GM21515 (cell line): ENCODE measurements at regions not wholly inside any gene's neighbourhood (a gene's known extent, or its start where the extent isn't known, plus 50 kb on each side); places are given as distances from the start of the nearest gene placed in this dataset.
"Not testable (repeated sequence)": the region's sequence is repeated elsewhere in the genome, so short reads cannot be mapped to it uniquely, and the experiment has no call there.

Experiments
- ATAC-seq: cut with Tn5 transposase; IDR thresholded peaks from one replicate; pipeline ENCODE4 v1.9.1; 2021; ENCODE audit not compliant: unreplicated experiment

DNA sequence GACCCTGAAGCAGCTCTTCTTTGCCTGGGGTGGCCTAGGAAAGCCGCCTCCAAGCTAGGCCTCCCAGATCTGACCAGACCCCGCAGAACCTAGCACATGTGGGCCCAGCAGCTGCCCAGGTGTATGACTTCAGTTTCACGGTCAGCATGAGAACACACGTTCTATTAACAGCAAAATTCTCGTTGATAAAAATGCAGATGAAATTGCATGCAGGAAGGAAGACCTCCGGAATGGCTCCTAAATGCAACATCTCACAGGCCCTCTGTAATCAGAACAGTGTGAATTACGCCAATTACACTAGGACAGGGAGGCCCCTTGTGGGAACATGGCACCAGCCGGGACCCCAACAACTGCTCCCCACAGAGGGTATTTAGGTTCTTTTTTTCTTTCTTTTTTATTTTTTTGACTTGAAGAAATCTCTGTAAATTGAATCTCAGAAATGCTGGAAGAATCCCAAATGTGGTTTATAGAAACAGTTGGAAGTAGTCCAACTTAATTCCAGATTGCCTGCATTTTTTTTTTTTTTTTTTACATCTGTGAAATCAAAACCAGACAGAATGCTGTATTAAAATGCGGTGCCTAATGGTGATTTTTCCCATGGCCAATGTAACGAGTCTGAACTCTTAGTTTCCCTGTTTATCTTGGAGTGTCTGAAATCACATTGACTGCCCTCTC lies 185.1 kb downstream of the NPIPB11 start:
- ATAC-seq, result not testable (repeated sequence)

DNA sequence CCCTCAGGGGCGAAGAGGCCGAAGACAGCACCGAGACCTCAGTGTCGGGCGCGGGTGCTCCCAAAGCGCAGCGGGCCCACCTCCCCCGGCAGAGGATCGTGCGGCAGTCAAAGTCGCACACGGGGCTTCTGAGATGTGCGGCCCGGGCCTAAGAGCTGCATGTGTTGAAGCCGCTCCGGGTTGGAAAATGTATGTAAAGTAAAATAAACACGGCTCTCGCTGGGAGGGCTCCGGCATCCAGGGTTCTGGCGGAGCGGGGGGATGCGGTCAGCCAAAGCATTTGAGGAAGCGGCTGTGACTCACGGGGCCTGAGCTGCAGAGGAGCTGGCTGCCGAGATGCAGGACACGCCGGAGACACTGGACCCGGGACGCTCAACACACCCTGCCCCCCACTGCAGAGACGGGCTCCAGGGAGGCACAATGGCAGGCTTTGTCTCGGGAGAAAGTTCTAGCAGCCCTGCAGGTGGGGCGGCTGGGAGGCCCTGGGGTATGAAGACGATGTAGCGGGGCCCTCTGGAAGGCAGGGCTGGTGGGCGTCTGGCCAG lies 185.8 kb downstream of the NPIPB11 start:
- not testable (repeated sequence) for ATAC-seq

DNA sequence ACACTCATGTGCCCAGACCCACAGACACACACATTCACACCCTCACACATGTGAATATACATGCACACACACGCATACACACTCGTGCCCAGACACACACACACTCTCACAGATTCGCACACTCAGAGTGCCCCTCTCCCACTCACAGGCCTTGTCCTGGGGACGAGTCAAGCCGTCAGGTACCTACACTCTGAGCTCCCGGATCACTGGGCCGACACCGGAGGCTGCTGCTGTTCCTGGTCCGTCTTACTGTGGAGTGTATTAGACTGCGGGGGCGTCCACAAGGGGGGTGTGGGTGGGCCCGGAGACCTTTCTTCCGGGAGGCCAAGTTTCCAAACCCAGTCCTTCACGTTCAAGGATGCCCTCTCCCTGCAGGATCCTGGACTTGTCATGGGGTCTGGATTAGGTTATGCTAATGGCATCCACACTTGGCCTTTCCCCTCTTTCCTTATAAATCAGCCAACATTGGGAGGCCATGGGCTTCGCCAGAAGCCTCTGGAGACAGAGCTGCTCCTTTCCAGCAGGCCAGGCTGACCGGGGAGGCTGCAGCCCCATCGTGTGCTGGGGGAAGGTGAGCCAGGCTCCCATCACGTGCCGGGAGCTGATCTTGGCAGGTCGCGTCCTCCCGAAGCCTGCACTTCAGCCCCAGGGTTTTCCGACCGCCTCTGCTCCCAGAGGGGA lies 186.4 kb downstream of the NPIPB11 start:
- not testable (repeated sequence) for ATAC-seq

DNA sequence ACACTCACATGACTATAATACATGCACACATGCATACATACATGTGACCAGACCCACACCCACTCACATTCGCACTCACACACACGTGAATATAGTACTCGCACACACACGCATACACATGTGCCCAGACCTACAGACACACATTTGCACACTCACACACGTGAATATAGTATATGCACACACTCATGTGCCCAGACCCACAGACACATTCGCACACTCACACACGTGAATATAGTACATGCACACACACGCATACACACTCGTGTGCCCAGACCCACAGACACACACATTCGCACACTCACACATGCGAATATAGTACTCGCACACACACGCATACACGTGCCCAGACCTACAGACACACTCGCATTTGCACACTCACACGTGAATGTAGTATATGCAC lies 186.9 kb downstream of the NPIPB11 start:
- ATAC-seq, result not testable (repeated sequence)

DNA sequence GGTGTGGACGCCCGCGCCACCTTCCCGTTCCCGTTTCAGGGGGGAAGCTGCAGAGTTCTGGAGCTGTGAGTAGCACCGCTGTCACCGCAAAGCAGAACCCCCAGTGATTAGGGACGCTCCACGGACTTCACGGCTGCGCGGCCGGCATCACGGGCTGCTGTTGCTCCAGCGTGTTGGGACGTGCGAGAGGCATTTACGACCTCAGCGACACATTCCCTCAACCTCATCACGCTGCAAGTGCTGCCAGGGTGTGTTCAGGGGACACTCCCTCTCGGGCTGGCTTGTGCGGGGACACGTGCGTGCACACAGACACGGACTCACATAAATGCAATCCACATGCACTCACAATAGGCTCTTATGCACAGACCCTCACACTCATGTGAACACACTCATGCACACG lies 187.9 kb downstream of the NPIPB11 start:
- not testable (repeated sequence) for ATAC-seq

DNA sequence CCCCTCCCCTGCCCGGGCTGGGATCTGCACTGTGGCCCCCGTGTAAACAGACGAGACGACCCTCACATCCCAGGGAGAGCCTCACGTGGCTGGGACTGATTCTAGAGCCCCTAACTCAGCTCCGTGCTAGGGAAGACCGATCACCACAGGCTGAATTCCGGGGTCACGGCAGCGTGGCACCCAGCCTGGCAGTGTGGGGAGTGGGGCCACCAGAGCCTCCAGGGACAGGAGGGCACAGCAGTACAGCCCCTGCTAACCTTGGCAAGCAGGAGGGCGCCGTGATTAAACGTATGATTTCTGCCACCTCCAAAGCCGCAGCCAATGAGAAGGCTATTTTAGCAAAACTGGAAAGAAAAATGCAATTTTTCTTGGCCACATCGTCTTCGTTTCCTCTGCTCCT lies 188.3 kb downstream of the NPIPB11 start:
- not testable (repeated sequence) for ATAC-seq

DNA sequence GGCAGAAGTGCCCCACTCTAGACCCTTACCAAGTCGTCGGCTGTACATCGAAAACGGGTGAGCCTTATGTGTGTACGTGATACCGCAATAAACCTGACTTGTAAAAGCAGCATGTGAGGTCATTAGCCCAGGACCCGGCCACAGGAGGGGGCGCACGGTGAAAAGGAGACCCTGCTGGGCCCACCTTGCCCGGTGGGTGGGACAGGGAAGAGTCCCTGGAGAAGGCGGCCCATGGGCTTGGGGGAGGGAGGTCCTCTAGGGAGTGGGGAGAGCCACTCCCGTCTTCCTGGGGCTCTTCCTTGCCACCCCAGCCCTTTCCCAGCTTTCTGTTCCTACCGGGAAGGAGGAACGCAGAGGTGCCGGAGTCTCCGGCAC lies 188.8 kb downstream of the NPIPB11 start:
- not testable (repeated sequence) for ATAC-seq

DNA sequence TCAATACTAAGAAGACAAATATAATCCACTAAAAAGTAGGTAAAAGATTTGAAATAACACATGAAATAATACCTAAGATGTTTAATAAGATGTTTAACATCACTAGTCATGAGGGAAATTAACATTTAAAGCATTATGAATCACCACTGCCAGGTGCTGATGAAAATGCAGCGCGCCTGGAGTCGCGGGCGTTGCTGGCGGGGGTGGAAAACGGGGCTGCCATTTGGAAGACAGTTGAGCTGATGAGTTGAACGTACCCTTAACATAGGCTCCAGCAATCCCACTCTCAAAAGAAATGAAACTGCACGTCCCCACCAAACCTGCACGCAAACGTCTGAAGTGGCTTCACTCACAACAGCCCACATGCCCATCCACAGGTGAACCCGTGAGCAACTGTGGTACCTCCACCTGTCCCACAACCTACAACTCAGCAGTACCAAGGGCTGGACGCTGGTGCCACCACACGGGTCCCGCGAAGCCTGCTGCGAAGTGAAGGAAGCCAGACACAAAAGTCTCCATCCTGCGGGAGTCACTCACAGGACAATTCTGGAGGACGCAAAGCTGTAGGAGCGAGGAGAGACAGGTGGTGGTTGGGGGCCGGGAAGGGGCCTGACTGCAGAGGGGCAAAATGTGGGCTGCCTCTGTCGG lies 189.3 kb downstream of the NPIPB11 start:
- ATAC-seq, result not testable (repeated sequence)

DNA sequence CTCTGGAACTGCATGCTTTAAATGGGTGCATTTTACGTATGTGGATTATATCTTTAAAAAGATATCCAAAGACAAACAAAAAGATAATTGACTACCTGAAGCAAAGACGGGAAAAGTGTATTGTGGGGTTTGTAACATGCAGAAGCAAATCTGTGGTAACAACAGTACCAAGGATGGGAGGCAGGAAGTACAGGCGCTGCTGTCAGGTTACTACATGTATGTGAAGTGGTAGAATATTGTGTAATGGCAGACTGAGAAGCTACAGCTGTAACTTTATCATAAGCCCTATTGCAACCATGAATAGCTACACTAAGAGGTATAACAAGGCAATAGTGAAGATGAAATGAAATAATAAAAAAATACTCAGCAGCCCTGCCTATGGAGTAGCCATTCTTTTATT lies 192.7 kb downstream of the NPIPB11 start:
- ATAC-seq, result not testable (repeated sequence)

DNA sequence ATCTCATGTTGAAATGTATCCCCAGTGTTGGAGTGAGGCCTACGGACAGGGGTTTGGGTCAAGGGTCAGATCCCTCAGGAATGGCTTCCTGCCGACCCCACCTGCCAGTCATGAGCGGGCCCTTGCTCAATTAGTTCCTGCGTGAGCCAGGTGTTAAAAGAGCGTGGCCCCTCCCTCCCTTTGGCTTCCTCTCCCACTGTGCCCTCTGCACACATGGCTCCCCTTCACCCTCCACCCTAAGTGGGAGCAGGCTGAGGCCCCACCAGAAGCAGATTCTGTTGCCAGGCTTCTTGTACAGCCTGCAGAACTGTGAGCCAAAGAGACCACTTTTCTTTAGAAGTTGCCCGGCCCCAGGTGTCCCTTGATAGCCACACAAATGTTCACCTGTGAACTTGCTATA lies 193.3 kb downstream of the NPIPB11 start:
- not testable (repeated sequence) for ATAC-seq

DNA sequence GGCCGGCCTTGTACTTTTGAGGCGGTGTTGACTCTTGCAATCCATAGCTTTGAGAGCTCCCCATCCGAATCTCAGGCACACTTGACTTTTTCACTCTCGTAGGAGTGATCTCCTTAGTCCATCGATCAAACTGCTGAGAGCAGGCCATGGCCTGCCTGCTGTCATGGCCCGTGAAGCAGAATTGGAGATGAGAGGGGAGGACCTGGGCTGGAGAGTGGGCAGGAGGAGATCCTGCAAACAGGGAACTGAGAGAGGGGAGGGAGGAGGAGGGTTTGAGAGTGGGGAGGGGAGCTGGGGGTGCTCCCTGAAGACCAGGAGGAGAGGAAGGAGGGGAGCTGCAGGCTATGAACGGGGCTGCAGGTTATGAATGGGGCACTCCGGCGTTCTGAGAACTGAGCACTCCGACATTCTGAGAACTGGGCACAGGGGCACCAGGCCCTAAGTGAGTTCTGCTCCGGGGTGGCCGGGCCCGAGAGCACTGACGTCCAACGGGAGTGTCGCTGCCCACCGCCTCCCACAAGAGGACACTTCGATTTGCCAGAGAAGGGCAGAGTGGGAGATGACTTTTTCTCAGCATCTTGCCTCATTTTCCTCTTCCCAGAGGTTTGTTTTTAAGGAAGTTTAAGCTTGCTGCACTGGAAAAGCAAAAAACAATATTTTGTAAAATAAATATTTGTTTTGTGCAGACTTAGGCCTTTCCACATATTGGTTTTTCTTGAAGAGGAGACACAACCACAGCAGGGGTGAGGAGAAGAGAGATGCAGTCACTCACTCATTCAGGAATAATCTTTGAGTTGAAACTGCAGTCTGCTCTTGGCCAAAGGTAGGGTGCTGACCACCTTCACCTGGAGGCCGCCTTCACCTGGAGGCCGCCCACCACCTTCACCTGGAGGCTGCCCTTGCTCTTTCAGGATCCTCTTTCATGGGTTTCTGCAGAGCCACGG lies 194.2 kb downstream of the NPIPB11 start:
- ATAC-seq, result not testable (repeated sequence)

DNA sequence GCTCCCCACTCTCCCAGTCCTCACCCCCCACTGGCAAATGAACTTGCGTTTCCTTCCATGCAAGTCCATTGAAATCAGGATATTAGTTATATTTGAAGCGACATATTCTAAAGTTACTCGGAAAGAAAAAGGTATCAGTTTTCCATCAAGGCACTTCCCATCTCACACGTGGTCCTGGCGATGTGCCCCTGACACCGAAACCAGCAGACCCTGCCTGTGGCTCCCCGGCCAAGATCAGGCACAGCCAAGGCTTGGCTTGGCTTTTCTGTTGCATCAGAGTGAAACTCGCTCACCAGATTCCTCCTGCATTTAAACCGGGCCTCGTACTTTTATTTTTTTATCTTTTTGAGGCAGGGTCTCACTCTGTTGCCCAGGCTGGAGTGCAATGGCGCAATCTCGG lies 195.1 kb downstream of the NPIPB11 start:
- not testable (repeated sequence) for ATAC-seq

DNA sequence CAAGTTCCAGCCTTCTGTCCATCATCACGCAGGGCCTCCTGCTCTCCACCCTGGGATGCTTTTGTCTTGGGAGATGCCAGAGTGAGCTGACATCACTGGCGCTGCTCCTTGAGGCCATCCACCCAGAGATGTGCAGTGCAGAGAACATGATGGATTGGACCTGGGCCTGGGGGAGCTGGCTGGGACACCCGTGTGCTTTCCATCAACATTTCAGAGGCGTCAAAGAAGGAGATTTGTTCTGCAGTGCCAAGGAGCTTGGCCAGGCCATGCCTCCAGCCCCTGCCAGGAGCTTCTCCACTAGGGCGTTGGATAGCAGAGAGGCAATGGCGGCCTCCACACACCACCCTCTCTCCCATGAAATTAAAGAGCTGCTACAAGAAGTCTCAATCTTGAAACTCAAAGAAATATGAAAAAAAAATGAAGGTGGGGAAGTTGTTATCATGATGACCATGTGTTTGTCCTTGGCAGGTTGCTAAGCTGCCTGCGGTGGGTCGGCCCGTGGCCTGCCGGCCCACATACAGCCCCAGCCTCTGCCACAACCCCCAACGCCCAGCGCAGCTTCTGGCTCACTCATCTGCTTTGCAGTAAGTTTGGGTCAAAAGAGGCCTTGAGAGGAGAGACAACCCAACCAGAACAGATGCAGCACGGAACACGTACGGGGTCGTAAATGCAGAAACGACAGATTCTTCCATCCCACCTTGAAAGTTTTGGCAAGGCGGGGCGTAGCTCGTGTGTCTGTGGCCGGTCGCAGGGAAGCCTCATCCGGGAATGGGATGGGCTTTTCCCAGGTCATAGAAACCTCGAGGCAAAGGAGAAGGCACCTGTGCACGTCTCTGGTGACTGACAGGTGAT lies 196.0 kb downstream of the NPIPB11 start:
- ATAC-seq, result not testable (repeated sequence)

DNA sequence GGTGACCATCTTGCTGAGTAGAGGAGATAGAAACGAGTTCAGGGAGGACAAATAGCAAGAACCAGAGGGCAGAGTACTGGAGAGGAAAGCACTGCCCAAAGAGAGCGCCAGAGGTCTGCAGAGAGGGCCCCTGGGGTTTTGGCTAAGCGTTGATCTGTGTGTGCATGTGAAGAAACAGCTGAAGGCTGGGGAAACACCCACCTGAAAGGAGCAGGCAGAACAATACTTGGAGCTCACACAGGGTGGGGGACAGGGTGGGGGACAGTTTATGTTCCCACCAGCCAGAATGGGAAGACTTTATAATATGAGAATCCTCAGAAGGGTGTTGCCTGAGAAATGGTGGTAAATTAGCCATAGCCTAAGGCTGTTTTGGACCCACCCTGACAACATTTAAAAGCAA lies 200.4 kb downstream of the NPIPB11 start:
- ATAC-seq, result not testable (repeated sequence)

DNA sequence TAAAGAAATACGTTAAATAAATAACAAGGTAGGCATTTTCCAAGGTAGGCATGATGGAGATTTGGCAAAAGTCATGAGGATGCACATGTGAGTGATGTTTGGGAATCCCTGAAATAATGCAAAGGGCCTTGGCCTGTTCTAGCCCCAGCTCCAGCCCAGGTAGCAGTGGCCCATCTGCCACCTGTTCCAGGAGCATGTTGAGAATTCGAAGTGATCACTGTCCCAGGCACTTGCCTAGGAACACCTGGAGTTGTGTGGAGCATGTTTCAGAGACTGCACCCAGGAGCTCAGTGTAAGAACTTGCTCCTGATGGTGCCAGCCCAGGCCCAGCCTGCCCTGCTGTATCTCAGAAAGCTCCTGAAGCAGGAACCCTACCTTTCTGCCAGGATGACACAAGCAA lies 201.4 kb downstream of the NPIPB11 start:
- ATAC-seq, result not testable (repeated sequence)

DNA sequence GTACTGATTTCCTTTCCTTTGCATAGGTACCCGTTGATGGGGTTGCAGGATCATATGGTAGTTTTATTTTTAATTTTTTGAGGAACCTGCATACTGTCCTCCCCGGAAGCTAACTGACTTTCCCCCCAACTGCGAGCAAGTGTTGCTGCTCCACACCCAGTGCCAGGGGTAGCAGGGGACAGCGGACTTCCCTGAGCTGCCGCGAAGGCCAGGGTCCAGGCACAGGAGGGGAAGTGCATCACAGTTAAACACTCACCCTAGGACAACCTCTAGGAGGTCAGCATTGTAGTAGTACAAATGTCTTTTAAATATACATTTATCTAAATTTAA lies 201.7 kb downstream of the NPIPB11 start:
- ATAC-seq, result no peak

DNA sequence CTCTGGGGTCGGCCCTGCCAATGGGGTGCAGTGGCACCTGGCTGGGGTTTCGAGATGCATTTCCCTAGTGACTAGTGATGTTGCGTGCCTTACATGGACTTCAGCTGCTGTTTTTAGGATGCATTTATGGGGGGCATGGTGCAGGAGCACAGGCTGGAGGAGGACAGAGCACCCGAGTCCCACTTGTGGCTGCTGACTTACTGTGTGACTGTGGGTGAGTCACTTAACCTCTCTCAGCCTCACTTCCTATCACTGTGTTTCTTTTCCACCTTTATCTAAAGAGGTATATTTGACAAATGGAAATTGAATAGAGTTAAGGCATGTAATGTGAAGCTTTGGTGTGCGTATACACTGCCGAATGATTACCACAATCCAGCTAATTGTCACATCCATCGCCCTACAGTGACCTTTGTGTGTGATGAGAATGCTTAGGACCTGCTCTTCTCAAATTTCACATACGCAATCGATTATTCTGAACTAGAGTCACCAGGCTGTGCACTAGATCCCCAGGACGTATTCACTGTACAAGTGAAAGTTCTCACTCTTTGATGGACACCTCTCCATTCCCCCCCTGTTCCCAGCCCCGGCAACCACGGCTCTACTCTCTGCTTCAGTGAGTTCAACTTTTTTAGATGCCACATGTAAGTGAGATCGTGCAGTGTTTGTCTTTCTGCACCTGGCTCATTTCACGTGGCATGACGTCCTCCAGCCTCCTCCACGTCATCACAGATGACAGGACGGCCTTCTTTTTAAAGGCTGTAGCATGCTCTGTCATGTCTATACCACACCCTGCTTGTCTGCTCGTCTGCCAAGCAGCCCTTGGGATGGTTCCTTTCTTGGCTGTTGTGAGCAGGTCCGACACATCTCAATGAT lies 202.3 kb downstream of the NPIPB11 start:
- ATAC-seq, result not testable (repeated sequence)

DNA sequence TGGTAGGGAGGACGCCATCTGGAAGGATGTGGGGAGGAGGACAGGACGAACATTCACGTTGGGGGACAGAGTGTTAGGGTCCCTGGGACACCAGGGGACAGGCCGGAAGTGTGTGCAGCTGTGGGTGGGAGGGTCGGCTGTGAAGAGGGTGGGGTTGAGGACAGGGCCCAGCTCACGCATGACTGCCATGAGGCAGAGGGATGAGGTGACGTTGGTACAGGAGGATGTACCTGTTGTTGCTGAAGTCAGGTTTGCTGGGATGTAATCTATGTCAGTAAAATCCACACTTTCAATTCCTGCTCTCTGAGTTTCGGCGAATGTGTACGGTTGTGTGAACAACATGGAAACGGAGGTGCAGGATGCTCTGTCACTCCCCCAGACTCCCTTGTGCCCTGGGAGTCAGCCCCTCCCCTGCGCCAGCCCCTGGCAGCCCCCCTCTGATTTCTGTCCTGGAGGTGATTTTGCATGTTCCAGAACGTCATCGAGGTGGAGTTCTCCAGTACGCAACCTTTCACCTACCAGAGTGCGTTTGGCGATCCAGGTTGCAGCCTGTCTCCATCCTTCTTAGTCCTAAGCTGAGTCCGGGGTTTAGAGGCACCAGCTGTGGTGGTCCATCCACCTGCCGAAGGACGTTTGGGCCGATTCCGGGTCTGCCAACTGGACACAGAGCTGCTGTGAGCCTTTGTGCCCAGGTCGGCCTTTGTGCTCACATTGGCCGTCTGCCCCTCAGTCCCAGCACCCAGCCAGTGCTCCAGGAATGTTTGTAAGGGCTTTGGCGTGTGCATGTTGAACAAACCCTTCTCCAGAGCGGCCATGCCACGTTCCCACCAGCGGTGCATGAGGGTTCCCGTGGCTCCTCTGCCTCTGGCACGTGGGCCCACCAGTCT lies 203.2 kb downstream of the NPIPB11 start:
- ATAC-seq, result not testable (repeated sequence)
